ENCODE measurements at regions not wholly inside any gene's neighbourhood (a gene's known extent, or its start where the extent isn't known, plus 50 kb on each side); places are given as distances from the start of the nearest gene placed in this dataset.

DNA sequence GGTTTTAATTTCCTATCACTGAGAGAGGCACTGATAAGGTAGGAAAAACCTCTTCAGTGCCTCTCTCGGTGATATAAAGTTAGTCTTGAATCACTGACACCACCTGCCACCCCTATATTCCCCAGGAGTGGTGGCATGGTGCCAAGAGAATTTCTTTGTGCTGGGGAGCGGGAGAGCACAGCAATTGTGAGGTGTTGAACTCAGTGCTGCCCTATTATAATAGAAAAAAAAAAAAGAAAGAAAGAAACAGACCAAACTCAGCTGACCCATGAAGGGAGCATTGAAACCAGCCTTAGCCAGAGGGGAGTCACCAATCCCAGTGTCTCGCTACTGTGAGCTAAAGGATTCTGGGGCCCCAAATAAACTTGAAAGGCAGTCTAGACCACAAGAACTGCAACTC lies 201.4 kb upstream of the STT3B start:
- ChIA-PET CTCF (interaction anchor here (1.4 kb wide), 1 partner anchor 13 kb away, joined by 3 read pairs; no protein-coding TSS in a partner anchor), POLR2A (no interaction called here)
- 50% methylated on average over 3 of the region's 3 CpGs for WGBS (ENCODE audit: missing lambda C conversion rate)
- no peak for FAIRE-seq
- TF ChIP-seq GATA3 (IDR thresholded peaks at IDR 0.05; ENCODE audit: borderline replicate concordance) (no peak), HEYL (CRISPR knock-in tag; IDR thresholded peaks at IDR 0.05) (no peak), ZC3H11A (IDR thresholded peaks at IDR 0.05) (no peak), CTCF (IDR thresholded peaks at IDR 0.05) (no peak), USF2 (IDR thresholded peaks at IDR 0.05) (no peak), JUNB (IDR thresholded peaks at IDR 0.05) (no peak), EHF (CRISPR knock-in tag; IDR thresholded peaks at IDR 0.05) (no peak), TFCP2L1 (CRISPR knock-in tag; IDR thresholded peaks at IDR 0.05) (no peak)
- TF ChIP-seq, protein P1, sequence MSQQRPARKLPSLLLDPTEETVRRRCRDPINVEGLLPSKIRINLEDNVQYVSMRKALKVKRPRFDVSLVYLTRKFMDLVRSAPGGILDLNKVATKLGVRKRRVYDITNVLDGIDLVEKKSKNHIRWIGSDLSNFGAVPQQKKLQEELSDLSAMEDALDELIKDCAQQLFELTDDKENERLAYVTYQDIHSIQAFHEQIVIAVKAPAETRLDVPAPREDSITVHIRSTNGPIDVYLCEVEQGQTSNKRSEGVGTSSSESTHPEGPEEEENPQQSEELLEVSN (IDR thresholded peaks at IDR 0.05; ENCODE audit: borderline replicate concordance, low read depth), result no peak
- no peak overlapping the region for H3K4me2 ChIP-seq
- H3K4me1 ChIP-seq, result no peaks in the 10 kb centered on the region
- H3K4me3 ChIP-seq, result no peak overlapping the region
- H3K27ac ChIP-seq, result no peak overlapping the region
- no peaks in the 10 kb centered on the region for H3K9me3 ChIP-seq
- DNase-seq (ENCODE audit: low read depth in 1 of 2, low spot score in 1 of 2), result no peak
- no peak for ATAC-seq

- peak; percentile 54 to 67; a peak in 3 of 6 replicates for ATAC-seq
- WGBS (ENCODE audit: missing lambda C conversion rate), result 40% methylated on average over 2 of the region's 2 CpGs
- POLR2A ChIA-PET, result interaction anchor here (0.7 kb wide), 1 partner anchor 190 kb away, joined by 3 read pairs; no protein-coding TSS in a partner anchor
Observed at GRCh38 chr3:31341130-31341529, 191.6 kb upstream of the STT3B start.

GRCh38 chr3:31343075-31343474 lies 189.7 kb upstream of the STT3B start:
- WGBS (ENCODE audit: missing lambda C conversion rate), result 51% methylated on average over 1 of the region's 1 CpG
- no peak for DNase-seq (ENCODE audit: low read depth in 1 of 2, low spot score in 1 of 2)
- FAIRE-seq, result no peak

More at GRCh38 chr3:31341130-31341529, 191.6 kb upstream of the STT3B start:
- no peaks in the 10 kb centered on the region for H3K9me3 ChIP-seq
- H3K27ac ChIP-seq, result no peak overlapping the region
- CTCF ChIA-PET, result interaction anchor here (0.7 kb wide), 1 partner anchor 69 kb away, joined by 3 read pairs; no protein-coding TSS in a partner anchor
- FAIRE-seq, result no peak
- H3K4me3 ChIP-seq, result no peak overlapping the region
- H3K4me2 ChIP-seq, result no peak overlapping the region
- TF ChIP-seq HES2 (IDR thresholded peaks at IDR 0.05), result no peak
- TF ChIP-seq MAFK (IDR thresholded peaks at IDR 0.05; ENCODE audit: partially characterized antibody), result no peak
- no peak for TF ChIP-seq GATA3 (IDR thresholded peaks at IDR 0.05; ENCODE audit: borderline replicate concordance)
- no peak for TF ChIP-seq ATOH8 (CRISPR knock-in tag; IDR thresholded peaks at IDR 0.05; ENCODE audit: low read depth)
- no peak for TF ChIP-seq FOXS1 (CRISPR knock-in tag; IDR thresholded peaks at IDR 0.05)
- no peak for TF ChIP-seq CBX2 (IDR thresholded peaks at IDR 0.05; ENCODE audit: borderline replicate concordance, low read depth)
- no peak for TF ChIP-seq KDM5A (IDR thresholded peaks at IDR 0.05)
- no peak for TF ChIP-seq NR3C1 (IDR thresholded peaks at IDR 0.05)
- no peaks in the 10 kb centered on the region for H3K4me1 ChIP-seq
- peak in 1 of 2 experiments; percentile 13 for DNase-seq (ENCODE audit: low read depth in 1 of 2, low spot score in 1 of 2)

More at GRCh38 chr3:31343075-31343474, 189.7 kb upstream of the STT3B start:
- no peak overlapping the region for H3K4me3 ChIP-seq
- H3K4me1 ChIP-seq, result no peaks in the 10 kb centered on the region
- CTCF ChIA-PET, result interaction anchor here (1.2 kb wide), 1 partner anchor 11 kb away, joined by 3 read pairs; no protein-coding TSS in a partner anchor
- ATAC-seq, result no peak
- TF ChIP-seq POLR2AphosphoS2 (conservative IDR thresholded peaks at IDR 0.05; ENCODE audit: low read length), result no peak
- TF ChIP-seq CBX8 (IDR thresholded peaks at IDR 0.05), result no peak
- TF ChIP-seq BHLHE40 (IDR thresholded peaks at IDR 0.05; ENCODE audit: low read depth, low read length), result no peak
- no peak for TF ChIP-seq ZFP36 (IDR thresholded peaks at IDR 0.05; ENCODE audit: borderline replicate concordance, partially characterized antibody)
- TF ChIP-seq ZSCAN20 (CRISPR knock-in tag; IDR thresholded peaks at IDR 0.05), result no peak
- no peak for TF ChIP-seq MAFK (IDR thresholded peaks at IDR 0.05; ENCODE audit: partially characterized antibody)
- no peak for TF ChIP-seq CTCF (IDR thresholded peaks at IDR 0.05)
- no peak for TF ChIP-seq FOXS1 (CRISPR knock-in tag; IDR thresholded peaks at IDR 0.05)
- TF ChIP-seq, protein P2, sequence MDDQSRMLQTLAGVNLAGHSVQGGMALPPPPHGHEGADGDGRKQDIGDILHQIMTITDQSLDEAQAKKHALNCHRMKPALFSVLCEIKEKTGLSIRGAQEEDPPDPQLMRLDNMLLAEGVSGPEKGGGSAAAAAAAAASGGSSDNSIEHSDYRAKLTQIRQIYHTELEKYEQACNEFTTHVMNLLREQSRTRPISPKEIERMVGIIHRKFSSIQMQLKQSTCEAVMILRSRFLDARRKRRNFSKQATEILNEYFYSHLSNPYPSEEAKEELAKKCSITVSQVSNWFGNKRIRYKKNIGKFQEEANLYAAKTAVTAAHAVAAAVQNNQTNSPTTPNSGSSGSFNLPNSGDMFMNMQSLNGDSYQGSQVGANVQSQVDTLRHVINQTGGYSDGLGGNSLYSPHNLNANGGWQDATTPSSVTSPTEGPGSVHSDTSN (IDR thresholded peaks at IDR 0.05), result no peak
- no peak for TF ChIP-seq NPAS2 (CRISPR knock-in tag; IDR thresholded peaks at IDR 0.05; ENCODE audit: borderline replicate concordance)
- TF ChIP-seq FOSL2 (IDR thresholded peaks at IDR 0.05), result no peak
- no peak for TF ChIP-seq FOSL2 (CRISPR knock-in tag; IDR thresholded peaks at IDR 0.05)
- TF ChIP-seq RARB (CRISPR knock-in tag; IDR thresholded peaks at IDR 0.05), result no peak
- no peak for TF ChIP-seq HES2 (IDR thresholded peaks at IDR 0.05)
- POLR2A ChIA-PET, result no interaction called here
- no peak overlapping the region for H3K4me2 ChIP-seq
- no peak overlapping the region for H3K27ac ChIP-seq
- H3K9me3 ChIP-seq, result no peaks in the 10 kb centered on the region

Measured in A549 (cell line).